ENCODE measurements at regions not wholly inside any gene's neighbourhood (a gene's known extent, or its start where the extent isn't known, plus 50 kb on each side); places are given as distances from the start of the nearest gene placed in this dataset.
"Not testable (repeated sequence)": the region's sequence is repeated elsewhere in the genome, so short reads cannot be mapped to it uniquely, and the experiment has no call there.

- TF ChIP-seq CTCF (IDR thresholded peaks at IDR 0.05; ENCODE audit: insufficient read depth, low read length, poor library complexity, severe bottlenecking) = no peak
- Histone ChIP-seq H3K27me3 (replicated peaks; ENCODE audit: control insufficient read depth, insufficient read depth, low read length) (no peaks in the 10 kb centered on the region), H3K36me3 (ENCODE audit: control insufficient read depth, insufficient read depth, low read length) (no peaks in the 10 kb centered on the region), H3K4me3 (replicated peaks; ENCODE audit: low read depth, low read length) (no peak overlapping the region)
- DNase-seq (ENCODE audit: extremely low read depth, insufficient read length) = no peak
These were observed 129.7 kb upstream of the CHD1 start for GRCh38 chr5:99058466-99058865.

GRCh38 chr5:99054972-99055371 is 126.2 kb upstream of the CHD1 start:
- TF ChIP-seq CTCF (IDR thresholded peaks at IDR 0.05; ENCODE audit: insufficient read depth, low read length, poor library complexity, severe bottlenecking) = no peak
- Histone ChIP-seq H3K27me3 (replicated peaks; ENCODE audit: control insufficient read depth, insufficient read depth, low read length) (no peaks in the 10 kb centered on the region), H3K4me3 (replicated peaks; ENCODE audit: low read depth, low read length) (no peak overlapping the region), H3K36me3 (ENCODE audit: control insufficient read depth, insufficient read depth, low read length) (no peaks in the 10 kb centered on the region)
- DNase-seq (ENCODE audit: extremely low read depth, insufficient read length) = no peak

- DNase-seq (ENCODE audit: extremely low read depth, insufficient read length) = no peak
- Histone ChIP-seq H3K4me3 (replicated peaks; ENCODE audit: low read depth, low read length) (no peak overlapping the region), H3K27me3 (replicated peaks; ENCODE audit: control insufficient read depth, insufficient read depth, low read length) (no peaks in the 10 kb centered on the region), H3K36me3 (ENCODE audit: control insufficient read depth, insufficient read depth, low read length) (no peaks in the 10 kb centered on the region)
- no peak for TF ChIP-seq CTCF (IDR thresholded peaks at IDR 0.05; ENCODE audit: insufficient read depth, low read length, poor library complexity, severe bottlenecking)
These were observed 117.1 kb upstream of the CHD1 start for GRCh38 chr5:99045871-99046270.

- H3K4me3 ChIP-seq (replicated peaks; ENCODE audit: low read depth, low read length); DNase-seq (ENCODE audit: extremely low read depth, insufficient read length); H3K36me3 ChIP-seq (ENCODE audit: control insufficient read depth, insufficient read depth, low read length); H3K27me3 ChIP-seq (replicated peaks; ENCODE audit: control insufficient read depth, insufficient read depth, low read length): not testable (repeated sequence)
These were observed 114.5 kb upstream of the CHD1 start for GRCh38 chr5:99043257-99043656.

- no peak overlapping the region for H3K4me3 ChIP-seq (replicated peaks; ENCODE audit: low read depth, low read length)
- no peaks in the 10 kb centered on the region for H3K36me3 ChIP-seq (ENCODE audit: control insufficient read depth, insufficient read depth, low read length)
- DNase-seq (ENCODE audit: extremely low read depth, insufficient read length) = no peak
- H3K27me3 ChIP-seq (replicated peaks; ENCODE audit: control insufficient read depth, insufficient read depth, low read length) = no peaks in the 10 kb centered on the region
- TF ChIP-seq CTCF (IDR thresholded peaks at IDR 0.05; ENCODE audit: insufficient read depth, low read length, poor library complexity, severe bottlenecking) = no peak
These were observed 108.9 kb upstream of the CHD1 start for GRCh38 chr5:99037668-99038067.

GRCh38 chr5:99035942-99036341 is 107.1 kb upstream of the CHD1 start:
- Histone ChIP-seq H3K4me3 (replicated peaks; ENCODE audit: low read depth, low read length) (no peak overlapping the region), H3K27me3 (replicated peaks; ENCODE audit: control insufficient read depth, insufficient read depth, low read length) (no peaks in the 10 kb centered on the region)

More at GRCh38 chr5:99035942-99036341, 107.1 kb upstream of the CHD1 start:
- DNase-seq (ENCODE audit: extremely low read depth, insufficient read length) = no peak
- H3K36me3 ChIP-seq (ENCODE audit: control insufficient read depth, insufficient read depth, low read length) = no peaks in the 10 kb centered on the region
- no peak for TF ChIP-seq CTCF (IDR thresholded peaks at IDR 0.05; ENCODE audit: insufficient read depth, low read length, poor library complexity, severe bottlenecking)

Data from GM06990 (cell line).